Spinal cord (tissue), 9 donors: ENCODE measurements at regions not wholly inside any gene's neighbourhood (a gene's known extent, or its start where the extent isn't known, plus 50 kb on each side); places are given as distances from the start of the nearest gene placed in this dataset.
A peak's percentile ranks its signal among the peaks of the same experiment; 100 is the strongest.

Experiments used
- DNase-seq, 6 donors: peaks; one replicate each; pipeline versions ENCODE4 v3.0.0 to v3.0.0-alpha.2; 2013 to 2015; ENCODE audit warnings: low spot score in 6 of 6, low read depth in 4 of 6
- H3K27ac ChIP-seq: one replicate; pipeline ENCODE4 v1.5.1; 2013; ENCODE audit warnings: low read depth, low read length, control low read depth
- H3K27me3 ChIP-seq: one replicate; pipeline ENCODE4 v1.6.1; 2013; ENCODE audit warnings: low read length; ENCODE audit not compliant: control insufficient read depth, insufficient read depth
- H3K36me3 ChIP-seq: one replicate; pipeline ENCODE4 v1.6.1; 2013; ENCODE audit warnings: low read length; ENCODE audit not compliant: control insufficient read depth, insufficient read depth
- H3K4me1 ChIP-seq: one replicate; pipeline ENCODE4 v1.6.1; 2013; ENCODE audit warnings: low read length; ENCODE audit not compliant: control insufficient read depth, insufficient read depth
- H3K4me3 ChIP-seq: one replicate; pipeline ENCODE4 v1.5.1; 2013; ENCODE audit warnings: low read depth, low read length, control low read depth
- H3K9me3 ChIP-seq: one replicate; pipeline ENCODE4 v1.6.1; 2013; ENCODE audit warnings: low read length; ENCODE audit not compliant: control insufficient read depth, insufficient read depth
- WGBS: methylation state at CpG from one replicate; pipeline ENCODE4 v1.1.5; 2013; ENCODE audit warnings: missing lambda C conversion rate; ENCODE audit not compliant: insufficient coverage; 5-methylcytosine and 5-hydroxymethylcytosine counted together
- donor health status: healthy.

GRCh38 chr5:120778491-120779484 lies 314.7 kb downstream of the PRR16 start:
- Histone ChIP-seq H3K27ac (no peak overlapping the region), H3K27me3 (no peaks in the 10 kb centered on the region), H3K4me3 (no peak overlapping the region), H3K9me3 (no peaks in the 10 kb centered on the region), H3K4me1 (no peaks in the 10 kb centered on the region), H3K36me3 (no peaks in the 10 kb centered on the region)
- peak in 2 of 6 donors; percentile 49 to 70 for DNase-seq
- WGBS: 0% methylated on average over 1 of the region's 7 CpGs

- no peaks in the 10 kb centered on the region for H3K36me3 ChIP-seq
- no peak overlapping the region for H3K27ac ChIP-seq
- no peaks in the 10 kb centered on the region for H3K4me1 ChIP-seq
- peak in 1 of 6 donors; percentile 38 for DNase-seq
- H3K4me3 ChIP-seq: no peak overlapping the region
- no peaks in the 10 kb centered on the region for H3K27me3 ChIP-seq
- no CpG with 5 or more reads among the region's 2 CpGs for WGBS
- H3K9me3 ChIP-seq: no peaks in the 10 kb centered on the region
These were observed 315.6 kb downstream of the PRR16 start for GRCh38 chr5:120779674-120780073.

GRCh38 chr5:120788481-120788880 lies 324.4 kb downstream of the PRR16 start:
- no peak overlapping the region for H3K27ac ChIP-seq
- H3K36me3 ChIP-seq: no peaks in the 10 kb centered on the region
- no peaks in the 10 kb centered on the region for H3K9me3 ChIP-seq
- H3K4me3 ChIP-seq: no peak overlapping the region
- DNase-seq: no peak
- WGBS: no CpG with 5 or more reads among the region's 1 CpG
- no peaks in the 10 kb centered on the region for H3K4me1 ChIP-seq
- H3K27me3 ChIP-seq: no peaks in the 10 kb centered on the region

- Histone ChIP-seq H3K4me1 (no peaks in the 10 kb centered on the region), H3K9me3 (no peaks in the 10 kb centered on the region), H3K4me3 (no peak overlapping the region), H3K36me3 (no peaks in the 10 kb centered on the region), H3K27me3 (no peaks in the 10 kb centered on the region), H3K27ac (no peak overlapping the region)
- peak in 1 of 6 donors; percentile 30 for DNase-seq
- 20% methylated on average over 1 of the region's 2 CpGs for WGBS
These were observed 325.8 kb downstream of the PRR16 start for GRCh38 chr5:120789918-120790317.

GRCh38 chr5:120790339-120790738 lies 326.2 kb downstream of the PRR16 start:
- Histone ChIP-seq H3K4me3 (no peak overlapping the region), H3K27ac (no peak overlapping the region), H3K9me3 (no peaks in the 10 kb centered on the region), H3K36me3 (no peaks in the 10 kb centered on the region), H3K4me1 (no peaks in the 10 kb centered on the region), H3K27me3 (no peaks in the 10 kb centered on the region)
- DNase-seq: peak in 1 of 6 donors; percentile 4
- WGBS: no CpG with 5 or more reads among the region's 1 CpG

- Histone ChIP-seq H3K4me3 (no peak overlapping the region), H3K27ac (no peak overlapping the region), H3K4me1 (no peaks in the 10 kb centered on the region), H3K9me3 (no peaks in the 10 kb centered on the region), H3K36me3 (no peaks in the 10 kb centered on the region), H3K27me3 (no peaks in the 10 kb centered on the region)
- DNase-seq: no peak
- WGBS: no CpG with 5 or more reads among the region's 2 CpGs
These were observed 328.4 kb downstream of the PRR16 start for GRCh38 chr5:120792477-120792876.

GRCh38 chr5:120794121-120794520 lies 330.0 kb downstream of the PRR16 start:
- DNase-seq: no peak
- no CpG with 5 or more reads among the region's 1 CpG for WGBS

GRCh38 chr5:120803282-120803681 lies 339.2 kb downstream of the PRR16 start:
- H3K4me3 ChIP-seq: no peak overlapping the region
- no peak overlapping the region for H3K27ac ChIP-seq
- no peaks in the 10 kb centered on the region for H3K9me3 ChIP-seq
- peak in 2 of 6 donors; percentile 27 to 39 for DNase-seq
- WGBS: no CpG with 5 or more reads among the region's 1 CpG
- no peaks in the 10 kb centered on the region for H3K27me3 ChIP-seq
- no peaks in the 10 kb centered on the region for H3K4me1 ChIP-seq
- no peaks in the 10 kb centered on the region for H3K36me3 ChIP-seq

More at GRCh38 chr5:120794121-120794520, 330.0 kb downstream of the PRR16 start:
- H3K27ac ChIP-seq: no peak overlapping the region
- H3K36me3 ChIP-seq: no peaks in the 10 kb centered on the region
- no peaks in the 10 kb centered on the region for H3K9me3 ChIP-seq
- H3K4me3 ChIP-seq: no peak overlapping the region
- H3K4me1 ChIP-seq: no peaks in the 10 kb centered on the region
- H3K27me3 ChIP-seq: no peaks in the 10 kb centered on the region

- DNase-seq: no peak
- no peaks in the 10 kb centered on the region for H3K27me3 ChIP-seq
- H3K36me3 ChIP-seq: no peaks in the 10 kb centered on the region
- WGBS: no CpG with 5 or more reads among the region's 2 CpGs
- no peaks in the 10 kb centered on the region for H3K9me3 ChIP-seq
- H3K4me1 ChIP-seq: no peaks in the 10 kb centered on the region
- H3K4me3 ChIP-seq: no peak overlapping the region
- no peak overlapping the region for H3K27ac ChIP-seq
These were observed 341.0 kb downstream of the PRR16 start for GRCh38 chr5:120805131-120805530.

- DNase-seq: peak in 4 of 6 donors; percentile 3 to 72 (median 14)
These were observed 342.1 kb downstream of the PRR16 start for GRCh38 chr5:120806202-120806601.

More at GRCh38 chr5:120806202-120806601, 342.1 kb downstream of the PRR16 start:
- WGBS: 78% methylated on average over 1 of the region's 2 CpGs
- no peaks in the 10 kb centered on the region for H3K36me3 ChIP-seq
- no peaks in the 10 kb centered on the region for H3K4me1 ChIP-seq
- H3K27ac ChIP-seq: no peak overlapping the region
- no peaks in the 10 kb centered on the region for H3K27me3 ChIP-seq
- no peaks in the 10 kb centered on the region for H3K9me3 ChIP-seq
- H3K4me3 ChIP-seq: no peak overlapping the region
